ENCODE measurements at regions not wholly inside any gene's neighbourhood (a gene's known extent, or its start where the extent isn't known, plus 50 kb on each side); places are given as distances from the start of the nearest gene placed in this dataset.

DNA sequence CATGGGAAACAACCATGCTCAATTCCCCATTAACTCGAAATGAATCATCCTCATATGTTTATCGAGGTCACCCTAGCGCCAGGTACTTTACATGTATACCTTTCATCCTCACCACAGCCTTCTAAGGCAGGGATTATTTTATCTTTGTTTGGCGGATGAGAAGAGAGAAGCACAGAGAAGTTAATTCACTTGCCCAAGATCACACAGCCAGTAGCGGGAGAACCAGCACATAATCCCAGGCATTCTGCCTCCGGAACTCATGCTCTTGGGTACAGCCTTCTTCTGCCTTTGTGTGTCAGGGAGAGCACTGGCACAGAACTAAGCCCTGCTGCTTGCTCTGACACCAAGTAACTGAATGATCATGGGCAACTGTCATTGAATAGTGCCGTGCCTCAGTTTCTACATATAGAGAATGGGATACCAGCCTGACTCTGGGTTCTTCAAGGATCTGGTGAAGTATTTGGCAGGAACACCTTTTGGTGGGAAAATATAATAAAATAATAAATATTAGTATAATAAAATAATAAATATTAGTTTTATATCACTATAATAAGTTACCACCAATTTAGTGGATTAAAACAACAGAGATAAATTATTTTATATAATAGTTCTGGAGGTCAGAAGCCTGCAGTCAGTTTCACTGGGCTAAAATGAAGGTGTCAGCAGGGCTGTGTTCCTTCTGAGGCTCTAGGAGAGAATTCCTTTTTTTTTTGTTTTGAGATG lies 220.9 kb downstream of the AACS start:
- no peak overlapping the region for H3K27ac ChIP-seq (ENCODE audit: low read depth, low read length, poor library complexity, severe bottlenecking)
- no peak overlapping the region for H3K4me2 ChIP-seq (ENCODE audit: low read length)
- H3K79me2 ChIP-seq (ENCODE audit: insufficient read depth, low read length) = no peaks in the 10 kb centered on the region
- H3F3A ChIP-seq (ENCODE audit: insufficient read depth, low read length) = no peaks in the 10 kb centered on the region
- H2AFZ ChIP-seq (ENCODE audit: low read length) = no peak overlapping the region
- H3K4me1 ChIP-seq (ENCODE audit: insufficient read depth, low read length, severe bottlenecking) = no peaks in the 10 kb centered on the region
- no peak overlapping the region for H3K9ac ChIP-seq (ENCODE audit: low read length)
- H3K27me3 ChIP-seq (ENCODE audit: insufficient read depth, low read length) = peaks cover 5% of the 10 kb centered on the region; the same call in 1 of the 2 replicates
- no peaks in the 10 kb centered on the region for H3K9me2 ChIP-seq (ENCODE audit: low read depth, low read length)
- TF ChIP-seq, protein P1, sequence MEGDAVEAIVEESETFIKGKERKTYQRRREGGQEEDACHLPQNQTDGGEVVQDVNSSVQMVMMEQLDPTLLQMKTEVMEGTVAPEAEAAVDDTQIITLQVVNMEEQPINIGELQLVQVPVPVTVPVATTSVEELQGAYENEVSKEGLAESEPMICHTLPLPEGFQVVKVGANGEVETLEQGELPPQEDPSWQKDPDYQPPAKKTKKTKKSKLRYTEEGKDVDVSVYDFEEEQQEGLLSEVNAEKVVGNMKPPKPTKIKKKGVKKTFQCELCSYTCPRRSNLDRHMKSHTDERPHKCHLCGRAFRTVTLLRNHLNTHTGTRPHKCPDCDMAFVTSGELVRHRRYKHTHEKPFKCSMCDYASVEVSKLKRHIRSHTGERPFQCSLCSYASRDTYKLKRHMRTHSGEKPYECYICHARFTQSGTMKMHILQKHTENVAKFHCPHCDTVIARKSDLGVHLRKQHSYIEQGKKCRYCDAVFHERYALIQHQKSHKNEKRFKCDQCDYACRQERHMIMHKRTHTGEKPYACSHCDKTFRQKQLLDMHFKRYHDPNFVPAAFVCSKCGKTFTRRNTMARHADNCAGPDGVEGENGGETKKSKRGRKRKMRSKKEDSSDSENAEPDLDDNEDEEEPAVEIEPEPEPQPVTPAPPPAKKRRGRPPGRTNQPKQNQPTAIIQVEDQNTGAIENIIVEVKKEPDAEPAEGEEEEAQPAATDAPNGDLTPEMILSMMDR (IDR thresholded peaks at IDR 0.05; ENCODE audit: low read length) = no peak
- TF ChIP-seq EZH2 (IDR thresholded peaks at IDR 0.05; ENCODE audit: borderline replicate concordance, low read length) = no peak
- no peaks in the 10 kb centered on the region for H3K9me3 ChIP-seq (ENCODE audit: low read length)
- no peaks in the 10 kb centered on the region for H3K36me3 ChIP-seq (ENCODE audit: insufficient read depth, low read length)
- no peaks in the 10 kb centered on the region for H4K20me1 ChIP-seq (ENCODE audit: insufficient read depth, low read length)
- H3K4me3 ChIP-seq (ENCODE audit: low read depth, low read length, poor library complexity, severe bottlenecking) = no peak overlapping the region

DNA sequence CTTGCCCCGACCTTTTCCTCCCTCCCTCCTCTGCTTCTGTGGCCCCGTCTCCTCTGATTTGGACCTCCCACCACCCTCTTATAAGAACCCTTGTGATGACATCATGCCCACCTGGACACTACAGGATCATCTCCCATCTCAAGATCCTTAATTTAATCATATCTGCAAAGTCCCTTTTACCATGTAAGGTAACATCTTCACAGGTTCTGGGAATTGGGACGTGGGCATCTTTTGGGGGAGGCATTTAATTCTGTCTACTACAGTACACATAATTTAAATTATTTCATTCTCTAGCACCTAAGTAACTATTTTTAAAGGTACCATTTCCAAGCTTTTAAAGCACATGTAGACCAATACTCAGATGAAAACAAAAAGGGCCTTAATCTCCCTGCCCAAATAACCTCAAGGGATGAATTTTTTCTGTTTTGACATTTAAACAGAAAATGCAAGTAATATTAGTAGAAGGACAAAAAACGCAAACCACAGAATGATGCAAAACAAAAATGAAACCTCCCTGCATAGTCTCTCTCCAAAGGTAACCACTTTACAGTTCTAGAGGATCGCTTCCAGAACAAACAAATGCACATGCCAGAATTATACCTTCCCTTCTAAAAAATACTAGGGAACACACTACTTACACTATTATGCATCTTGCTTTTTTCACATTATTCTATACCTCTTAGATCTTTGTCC lies 222.1 kb downstream of the AACS start:
- Histone ChIP-seq H3K27ac (ENCODE audit: low read depth, low read length, poor library complexity, severe bottlenecking) (no peak overlapping the region), H3F3A (ENCODE audit: insufficient read depth, low read length) (no peaks in the 10 kb centered on the region), H3K4me3 (ENCODE audit: low read depth, low read length, poor library complexity, severe bottlenecking) (no peak overlapping the region), H3K79me2 (ENCODE audit: insufficient read depth, low read length) (no peaks in the 10 kb centered on the region), H3K27me3 (ENCODE audit: insufficient read depth, low read length) (peaks cover 5% of the 10 kb centered on the region; the same call in 1 of the 2 replicates), H4K20me1 (ENCODE audit: insufficient read depth, low read length) (no peaks in the 10 kb centered on the region), H2AFZ (ENCODE audit: low read length) (no peak overlapping the region), H3K9me2 (ENCODE audit: low read depth, low read length) (no peaks in the 10 kb centered on the region), H3K36me3 (ENCODE audit: insufficient read depth, low read length) (no peaks in the 10 kb centered on the region), H3K4me2 (ENCODE audit: low read length) (no peak overlapping the region), H3K9me3 (ENCODE audit: low read length) (no peaks in the 10 kb centered on the region), H3K9ac (ENCODE audit: low read length) (no peak overlapping the region), H3K4me1 (ENCODE audit: insufficient read depth, low read length, severe bottlenecking) (no peaks in the 10 kb centered on the region)
- TF ChIP-seq EZH2 (IDR thresholded peaks at IDR 0.05; ENCODE audit: borderline replicate concordance, low read length) = no peak
- TF ChIP-seq, protein P1 (IDR thresholded peaks at IDR 0.05; ENCODE audit: low read length) = no peak

DNA sequence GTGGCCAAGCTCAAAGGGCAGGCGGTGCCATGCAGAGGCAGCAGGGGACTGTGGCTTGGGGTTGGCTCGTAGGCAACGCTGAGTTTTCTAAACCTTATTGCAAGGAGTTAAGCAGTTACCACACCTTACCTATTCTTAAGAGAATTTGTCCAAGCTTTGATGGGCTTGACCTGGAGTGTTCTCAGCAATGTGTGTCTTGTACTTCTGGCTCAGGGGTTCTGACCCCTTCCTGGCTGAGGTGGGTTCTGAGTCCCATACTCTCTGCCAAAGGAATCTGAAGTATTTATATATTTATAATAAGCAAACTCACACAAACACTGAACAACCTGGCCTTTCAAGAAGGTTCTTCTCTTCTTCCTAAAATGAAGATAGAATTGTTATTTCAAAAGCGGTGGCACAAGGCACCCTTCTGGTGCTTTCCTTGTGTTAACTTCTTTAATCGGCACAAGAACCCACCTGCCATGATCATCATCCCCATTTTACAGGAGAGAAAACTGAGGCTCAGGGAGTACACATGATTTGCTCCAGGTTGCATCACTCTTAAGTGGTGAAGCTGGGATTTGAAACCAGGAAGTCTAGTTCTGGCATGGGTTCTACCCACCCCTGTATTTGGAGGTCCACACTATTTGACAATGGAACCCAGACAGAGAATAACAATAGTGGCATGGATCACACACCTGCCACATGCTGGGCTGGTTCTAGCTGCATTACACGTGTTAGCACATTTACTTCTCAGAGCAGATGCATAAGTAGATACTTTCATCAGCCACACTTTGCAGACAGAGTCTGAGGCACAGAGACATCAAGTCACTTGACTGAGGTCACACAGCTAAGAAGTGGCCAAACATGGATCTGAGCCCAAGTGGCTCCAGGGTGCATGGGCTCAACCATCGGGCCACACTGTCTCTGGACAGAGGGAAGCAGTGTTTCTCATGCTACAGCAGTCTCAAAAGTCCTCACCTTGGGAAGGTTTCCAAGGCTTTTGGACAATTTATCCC lies 224.0 kb downstream of the AACS start:
- TF ChIP-seq, protein P1 (IDR thresholded peaks at IDR 0.05; ENCODE audit: low read length) = no peak
- TF ChIP-seq EZH2 (IDR thresholded peaks at IDR 0.05; ENCODE audit: borderline replicate concordance, low read length) = no peak
- Histone ChIP-seq H3K4me3 (ENCODE audit: low read depth, low read length, poor library complexity, severe bottlenecking) (no peak overlapping the region), H3K4me2 (ENCODE audit: low read length) (no peak overlapping the region), H3K9me3 (ENCODE audit: low read length) (no peaks in the 10 kb centered on the region), H3K79me2 (ENCODE audit: insufficient read depth, low read length) (no peaks in the 10 kb centered on the region), H3F3A (ENCODE audit: insufficient read depth, low read length) (no peaks in the 10 kb centered on the region), H4K20me1 (ENCODE audit: insufficient read depth, low read length) (no peaks in the 10 kb centered on the region), H3K27ac (ENCODE audit: low read depth, low read length, poor library complexity, severe bottlenecking) (no peak overlapping the region), H3K9me2 (ENCODE audit: low read depth, low read length) (no peaks in the 10 kb centered on the region), H3K9ac (ENCODE audit: low read length) (no peak overlapping the region), H2AFZ (ENCODE audit: low read length) (no peak overlapping the region), H3K36me3 (ENCODE audit: insufficient read depth, low read length) (no peaks in the 10 kb centered on the region), H3K27me3 (ENCODE audit: insufficient read depth, low read length) (peaks cover 5% of the 10 kb centered on the region; the same call in 1 of the 2 replicates), H3K4me1 (ENCODE audit: insufficient read depth, low read length, severe bottlenecking) (no peaks in the 10 kb centered on the region)
